ENCODE measurements at regions not wholly inside any gene's neighbourhood (a gene's known extent, or its start where the extent isn't known, plus 50 kb on each side); places are given as distances from the start of the nearest gene placed in this dataset.

DNA sequence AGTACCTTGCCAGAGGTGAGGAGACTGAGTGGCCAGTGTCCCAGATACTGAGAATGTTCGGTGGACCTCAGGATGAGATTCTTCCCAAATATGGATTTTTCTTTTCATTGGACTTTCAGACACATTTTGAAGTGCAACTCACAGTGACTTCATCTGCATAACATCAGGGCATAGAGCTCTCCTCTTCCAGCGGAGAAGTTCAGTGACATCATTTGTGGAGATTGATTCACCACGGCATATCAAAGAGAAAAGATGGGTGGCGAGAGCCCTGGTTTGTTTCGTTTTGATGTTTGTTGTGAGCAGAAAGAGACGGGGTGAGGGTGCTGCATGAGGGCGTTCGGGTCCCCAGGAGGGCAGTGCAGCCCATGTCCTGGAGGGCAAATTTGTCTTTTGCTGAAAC lies 120.1 kb upstream of the GPR12 start:
- TF ChIP-seq, protein P1, sequence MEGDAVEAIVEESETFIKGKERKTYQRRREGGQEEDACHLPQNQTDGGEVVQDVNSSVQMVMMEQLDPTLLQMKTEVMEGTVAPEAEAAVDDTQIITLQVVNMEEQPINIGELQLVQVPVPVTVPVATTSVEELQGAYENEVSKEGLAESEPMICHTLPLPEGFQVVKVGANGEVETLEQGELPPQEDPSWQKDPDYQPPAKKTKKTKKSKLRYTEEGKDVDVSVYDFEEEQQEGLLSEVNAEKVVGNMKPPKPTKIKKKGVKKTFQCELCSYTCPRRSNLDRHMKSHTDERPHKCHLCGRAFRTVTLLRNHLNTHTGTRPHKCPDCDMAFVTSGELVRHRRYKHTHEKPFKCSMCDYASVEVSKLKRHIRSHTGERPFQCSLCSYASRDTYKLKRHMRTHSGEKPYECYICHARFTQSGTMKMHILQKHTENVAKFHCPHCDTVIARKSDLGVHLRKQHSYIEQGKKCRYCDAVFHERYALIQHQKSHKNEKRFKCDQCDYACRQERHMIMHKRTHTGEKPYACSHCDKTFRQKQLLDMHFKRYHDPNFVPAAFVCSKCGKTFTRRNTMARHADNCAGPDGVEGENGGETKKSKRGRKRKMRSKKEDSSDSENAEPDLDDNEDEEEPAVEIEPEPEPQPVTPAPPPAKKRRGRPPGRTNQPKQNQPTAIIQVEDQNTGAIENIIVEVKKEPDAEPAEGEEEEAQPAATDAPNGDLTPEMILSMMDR (IDR thresholded peaks at IDR 0.05), result no peak
- no peak for TF ChIP-seq ZFX (IDR thresholded peaks at IDR 0.05; ENCODE audit: borderline replicate concordance)

Measured in 22Rv1 (cell line).